KMS-11 (cell line): ENCODE measurements at regions not wholly inside any gene's neighbourhood (a gene's known extent, or its start where the extent isn't known, plus 50 kb on each side); places are given as distances from the start of the nearest gene placed in this dataset.

Source experiments
- H2AFZ ChIP-seq: fragments of 200-600 bp; sonication (generic); 2 replicates; pipeline ENCODE4 v1.6.1; 2016; ENCODE audit warnings: antibody characterized with exemption, mixed run types, low read depth
- H3K27ac ChIP-seq: fragments of 200-600 bp; sonication (generic); 2 replicates; pipeline ENCODE4 v1.6.1; 2016; ENCODE audit warnings: mild to moderate bottlenecking, mixed run types
- H3K27me3 ChIP-seq: fragments of 200-600 bp; sonication (generic); 2 replicates; pipeline ENCODE4 v1.6.1; 2017; ENCODE audit warnings: mild to moderate bottlenecking, low read depth, mixed run types, moderate library complexity; ENCODE audit not compliant: insufficient read depth
- H3K36me3 ChIP-seq: fragments of 200-600 bp; sonication (generic); 2 replicates; pipeline ENCODE4 v1.6.1; 2017; ENCODE audit warnings: mild to moderate bottlenecking, mixed run types; ENCODE audit not compliant: insufficient read depth
- H3K4me1 ChIP-seq: fragments of 200-600 bp; sonication (generic); 2 replicates; pipeline ENCODE4 v1.6.1; 2016; ENCODE audit warnings: mild to moderate bottlenecking, low read depth, mixed run types; ENCODE audit not compliant: poor library complexity, severe bottlenecking
- H3K4me2 ChIP-seq: fragments of 200-600 bp; sonication (generic); 2 replicates; pipeline ENCODE4 v1.7.0; 2016; ENCODE audit warnings: mild to moderate bottlenecking, mixed run types
- H3K4me3 ChIP-seq: fragments of 200-600 bp; sonication (generic); IDR thresholded peaks from 2 replicates; pipeline ENCODE4 v1.6.1; 2017; ENCODE audit warnings: low read depth, low read length, mixed read lengths; ENCODE audit not compliant: insufficient read depth
- H3K79me2 ChIP-seq: fragments of 200-600 bp; sonication (generic); 2 replicates; pipeline ENCODE4 v1.6.1; 2016; ENCODE audit warnings: low read depth, mixed run types; ENCODE audit not compliant: insufficient read depth
- H3K9ac ChIP-seq: fragments of 200-600 bp; sonication (generic); 2 replicates; pipeline ENCODE4 v1.6.1; 2016; ENCODE audit warnings: mild to moderate bottlenecking, mixed run types
- H4K20me1 ChIP-seq: fragments of 200-600 bp; sonication (generic); 2 replicates; pipeline ENCODE4 v1.6.1; 2016; ENCODE audit warnings: mild to moderate bottlenecking, mixed run types; ENCODE audit not compliant: insufficient read depth
- TF ChIP-seq, protein P1 (sequence below): fragments of 200-600 bp; sonication (generic); conservative IDR thresholded peaks from 2 replicates; pipeline ENCODE4 v1.6.1; 2017; ENCODE audit warnings: low read depth, mild to moderate bottlenecking, antibody characterized with exemption, low read length, moderate library complexity, mixed read lengths

GRCh38 chr2:9770006-9770307 is 73.3 kb upstream of the TAF1B start:
- H3K27ac ChIP-seq = no peak overlapping the region
- no peaks in the 10 kb centered on the region for H3K27me3 ChIP-seq
- no peak overlapping the region for H2AFZ ChIP-seq
- H3K79me2 ChIP-seq = no peaks in the 10 kb centered on the region
- no peak overlapping the region for H3K4me3 ChIP-seq
- TF ChIP-seq, protein P1, sequence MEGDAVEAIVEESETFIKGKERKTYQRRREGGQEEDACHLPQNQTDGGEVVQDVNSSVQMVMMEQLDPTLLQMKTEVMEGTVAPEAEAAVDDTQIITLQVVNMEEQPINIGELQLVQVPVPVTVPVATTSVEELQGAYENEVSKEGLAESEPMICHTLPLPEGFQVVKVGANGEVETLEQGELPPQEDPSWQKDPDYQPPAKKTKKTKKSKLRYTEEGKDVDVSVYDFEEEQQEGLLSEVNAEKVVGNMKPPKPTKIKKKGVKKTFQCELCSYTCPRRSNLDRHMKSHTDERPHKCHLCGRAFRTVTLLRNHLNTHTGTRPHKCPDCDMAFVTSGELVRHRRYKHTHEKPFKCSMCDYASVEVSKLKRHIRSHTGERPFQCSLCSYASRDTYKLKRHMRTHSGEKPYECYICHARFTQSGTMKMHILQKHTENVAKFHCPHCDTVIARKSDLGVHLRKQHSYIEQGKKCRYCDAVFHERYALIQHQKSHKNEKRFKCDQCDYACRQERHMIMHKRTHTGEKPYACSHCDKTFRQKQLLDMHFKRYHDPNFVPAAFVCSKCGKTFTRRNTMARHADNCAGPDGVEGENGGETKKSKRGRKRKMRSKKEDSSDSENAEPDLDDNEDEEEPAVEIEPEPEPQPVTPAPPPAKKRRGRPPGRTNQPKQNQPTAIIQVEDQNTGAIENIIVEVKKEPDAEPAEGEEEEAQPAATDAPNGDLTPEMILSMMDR = no peak
- H3K36me3 ChIP-seq = no peaks in the 10 kb centered on the region
- no peak overlapping the region for H3K9ac ChIP-seq
- H4K20me1 ChIP-seq = no peaks in the 10 kb centered on the region
- no peak overlapping the region for H3K4me2 ChIP-seq
- H3K4me1 ChIP-seq = peaks cover 49% of the 10 kb centered on the region

- Histone ChIP-seq H3K9ac (no peak overlapping the region), H2AFZ (no peak overlapping the region)
- TF ChIP-seq, protein P1 = peak; percentile 75
These were observed 72.8 kb upstream of the TAF1B start for GRCh38 chr2:9770308-9771100.

DNA sequence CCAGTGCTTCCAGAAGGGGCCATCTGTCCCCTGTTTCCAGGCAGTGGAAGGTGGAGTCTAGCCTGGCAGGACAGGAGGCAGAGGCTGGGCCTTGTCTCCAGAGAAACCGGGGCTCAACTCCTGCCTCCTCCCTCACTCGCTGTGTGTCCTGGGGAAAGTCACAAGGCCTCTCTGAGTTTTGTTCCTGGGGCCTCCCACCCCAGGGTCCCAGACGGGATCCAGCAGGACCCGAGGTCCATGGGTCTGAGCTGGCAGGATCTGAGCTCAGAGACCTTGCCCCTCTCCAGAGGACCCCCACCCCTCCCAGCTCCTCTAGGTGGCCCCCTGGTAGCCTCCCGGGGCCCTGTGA is 72.2 kb upstream of the TAF1B start:
- Histone ChIP-seq H3K27me3 (no peaks in the 10 kb centered on the region), H3K36me3 (no peaks in the 10 kb centered on the region), H3K4me3 (no peak overlapping the region), H3K79me2 (no peaks in the 10 kb centered on the region), H3K4me2 (no peak overlapping the region), H3K27ac (no peak overlapping the region), H4K20me1 (no peaks in the 10 kb centered on the region), H3K9ac (no peak overlapping the region), H3K4me1 (peaks cover 41% of the 10 kb centered on the region), H2AFZ (no peak overlapping the region)
- TF ChIP-seq, protein P1 = no peak

More at GRCh38 chr2:9770308-9771100, 72.8 kb upstream of the TAF1B start:
- H3K4me1 ChIP-seq = peaks cover 43% of the 10 kb centered on the region
- H4K20me1 ChIP-seq = no peaks in the 10 kb centered on the region
- H3K27me3 ChIP-seq = no peaks in the 10 kb centered on the region
- no peaks in the 10 kb centered on the region for H3K79me2 ChIP-seq
- H3K36me3 ChIP-seq = no peaks in the 10 kb centered on the region
- H3K4me3 ChIP-seq = no peak overlapping the region
- H3K27ac ChIP-seq = no peak overlapping the region
- no peak overlapping the region for H3K4me2 ChIP-seq

DNA sequence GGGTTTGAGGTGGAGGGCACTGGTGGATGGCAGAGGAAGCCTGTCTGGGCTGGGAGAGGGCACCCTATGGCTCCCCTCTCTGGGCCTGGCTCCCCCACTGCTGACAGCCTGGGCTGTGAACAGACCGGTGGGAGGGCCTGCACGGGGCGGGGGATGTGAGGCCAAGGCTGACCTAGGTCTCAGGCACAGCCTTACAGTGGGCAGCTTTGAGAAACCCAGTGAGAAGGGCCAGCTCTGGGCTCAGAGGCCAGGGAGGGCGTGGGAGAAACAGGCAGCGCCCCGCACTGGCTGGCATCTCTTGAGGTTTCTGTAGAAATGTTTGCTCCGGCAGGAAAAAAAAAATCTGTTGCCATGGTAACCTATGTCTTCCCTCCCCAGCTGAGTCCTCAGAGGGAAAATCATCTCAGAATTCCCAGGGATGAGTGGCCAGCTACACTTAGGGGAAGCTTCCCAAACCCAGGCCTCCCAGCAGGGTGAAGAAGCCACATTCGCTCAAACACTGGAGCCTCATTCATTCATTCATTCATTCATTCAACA is 71.7 kb upstream of the TAF1B start:
- TF ChIP-seq, protein P1 = no peak
- H3K27ac ChIP-seq = no peak overlapping the region
- H3K27me3 ChIP-seq = no peaks in the 10 kb centered on the region
- H3K4me1 ChIP-seq = peaks cover 40% of the 10 kb centered on the region
- H2AFZ ChIP-seq = no peak overlapping the region
- no peak overlapping the region for H3K4me3 ChIP-seq
- H3K79me2 ChIP-seq = no peaks in the 10 kb centered on the region
- no peaks in the 10 kb centered on the region for H4K20me1 ChIP-seq
- no peak overlapping the region for H3K4me2 ChIP-seq
- no peaks in the 10 kb centered on the region for H3K36me3 ChIP-seq
- no peak overlapping the region for H3K9ac ChIP-seq
